Activated CD4-positive, alpha-beta T cell treated with anti-CD3 and anti-CD28 coated beads for 4 hours (primary cell): ENCODE measurements at regions not wholly inside any gene's neighbourhood (a gene's known extent, or its start where the extent isn't known, plus 50 kb on each side); places are given as distances from the start of the nearest gene placed in this dataset.
A peak's percentile ranks its signal among the peaks of the same experiment; 100 is the strongest.
"Not testable (repeated sequence)": the region's sequence is repeated elsewhere in the genome, so short reads cannot be mapped to it uniquely, and the experiment has no call there.

Experiments
- DNase-seq, 2 donors: peaks; one replicate each; pipeline ENCODE4 v3.0.0-alpha.2; 2020

GRCh38 chr5:128668921-128669320 is 130.9 kb upstream of the FBN2 start:
- no peak for DNase-seq

DNA sequence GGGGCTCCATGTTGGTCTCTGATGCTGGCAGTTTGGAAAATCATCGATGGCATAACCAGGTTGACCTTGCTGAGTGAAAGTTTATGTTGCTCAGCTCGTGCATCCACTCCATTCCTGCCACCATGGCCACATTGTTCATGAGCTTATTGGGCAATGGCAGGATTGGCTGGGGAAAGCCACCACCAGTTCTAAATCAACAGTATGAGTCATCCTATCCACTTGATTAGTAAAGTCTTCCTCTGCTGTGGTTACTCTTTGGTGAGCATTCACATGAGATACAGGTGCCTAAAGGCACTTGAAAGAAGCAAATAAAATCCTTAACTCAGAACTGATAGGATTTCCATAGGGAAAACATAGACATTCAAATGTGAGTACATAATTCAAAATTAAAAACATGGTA is 131.8 kb upstream of the FBN2 start:
- DNase-seq: no peak

GRCh38 chr5:128671943-128672342 is 133.9 kb upstream of the FBN2 start:
- no peak for DNase-seq

- DNase-seq: no peak
Measured at GRCh38 chr5:128673000-128673399, 135.0 kb upstream of the FBN2 start.

GRCh38 chr5:128673411-128673957 is 135.4 kb upstream of the FBN2 start:
- DNase-seq: no peak

DNA sequence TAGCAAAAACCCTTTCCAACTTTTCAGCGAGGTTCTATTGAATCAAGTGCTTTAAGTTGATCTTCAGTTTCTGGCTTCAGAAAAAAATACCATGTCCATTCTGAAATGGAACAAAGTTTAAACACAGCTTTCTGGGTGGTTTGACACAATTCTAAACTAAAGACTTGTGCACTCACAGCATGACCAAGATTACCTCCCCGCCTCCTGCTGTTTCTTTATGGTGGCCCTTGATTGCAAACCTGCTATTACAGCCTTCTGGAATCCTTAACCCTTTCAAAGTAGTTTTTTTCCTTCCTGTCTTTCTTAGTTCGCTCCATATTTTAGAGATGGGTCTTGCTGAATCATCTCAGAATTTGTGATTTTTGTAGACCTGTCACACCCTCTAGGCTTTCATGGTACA is 135.9 kb upstream of the FBN2 start:
- no peak for DNase-seq

DNA sequence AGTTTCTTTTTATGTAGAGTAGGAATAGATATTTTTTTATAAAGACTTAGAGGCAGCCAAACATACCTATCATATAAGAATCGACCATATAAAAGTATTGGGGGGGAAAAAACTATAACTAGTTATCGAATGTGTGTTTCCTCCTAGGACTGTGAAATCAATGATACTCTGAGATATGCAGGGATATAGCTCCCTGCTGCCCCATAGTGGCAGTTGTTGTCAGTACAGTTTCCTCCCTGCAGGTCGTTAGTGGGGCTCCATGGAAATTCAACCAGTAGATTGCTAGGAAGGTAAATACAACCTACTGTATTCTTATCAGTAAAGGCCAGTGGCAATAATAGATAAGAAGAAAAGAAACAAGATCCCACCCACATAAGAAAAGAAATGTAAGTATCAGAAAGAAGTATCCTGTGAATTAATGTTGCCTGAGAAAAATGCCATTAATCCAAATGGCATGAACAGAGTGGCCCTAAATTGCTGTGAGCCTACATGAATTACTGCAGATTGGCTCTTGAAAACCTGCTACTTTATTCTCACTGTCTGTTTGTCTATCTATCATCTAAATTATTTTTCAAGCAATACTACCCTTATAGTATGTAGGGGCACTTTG is 136.9 kb upstream of the FBN2 start:
- peak in 1 of 2 donors; percentile 3 for DNase-seq

- DNase-seq: no peak
Measured at GRCh38 chr5:128681096-128681495, 143.1 kb upstream of the FBN2 start.

DNA sequence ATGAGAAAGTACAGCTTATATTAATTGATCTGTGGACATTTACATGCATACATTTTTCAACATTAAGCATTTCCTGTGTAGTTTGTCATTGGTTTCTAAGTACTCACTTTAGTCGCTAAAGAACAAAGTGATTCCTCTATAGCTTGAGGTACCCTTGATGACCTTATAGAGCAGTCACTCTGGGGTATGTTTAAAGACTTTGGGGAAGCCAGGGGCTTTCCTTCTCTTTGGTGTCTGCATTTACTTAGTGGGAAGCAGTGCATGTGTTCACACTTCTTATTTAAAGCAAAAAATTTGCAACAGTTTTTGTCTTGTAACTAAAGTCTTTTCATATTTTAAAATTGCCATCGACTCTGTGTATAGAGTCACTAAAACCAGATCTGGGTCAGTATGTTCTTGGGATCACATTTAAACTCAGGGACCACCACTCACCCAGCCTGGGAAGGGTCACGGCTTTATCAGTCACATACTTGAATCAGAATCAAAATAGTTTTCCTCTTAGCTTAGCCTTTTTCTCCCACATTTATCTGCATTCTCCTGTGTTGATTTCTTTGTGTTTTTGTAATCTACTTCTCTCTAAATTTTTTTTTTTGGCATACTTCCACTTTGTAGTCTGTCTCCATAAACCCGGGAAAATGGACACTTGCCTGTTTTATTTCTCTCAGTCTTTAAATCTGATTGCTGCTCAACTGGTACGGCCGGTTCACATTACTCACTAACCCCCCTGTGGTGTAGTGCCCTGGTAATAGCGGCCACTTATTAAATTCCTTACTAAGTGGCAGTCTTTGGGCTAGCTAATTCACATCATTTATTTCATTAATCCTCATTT is 143.9 kb upstream of the FBN2 start:
- no peak for DNase-seq

DNA sequence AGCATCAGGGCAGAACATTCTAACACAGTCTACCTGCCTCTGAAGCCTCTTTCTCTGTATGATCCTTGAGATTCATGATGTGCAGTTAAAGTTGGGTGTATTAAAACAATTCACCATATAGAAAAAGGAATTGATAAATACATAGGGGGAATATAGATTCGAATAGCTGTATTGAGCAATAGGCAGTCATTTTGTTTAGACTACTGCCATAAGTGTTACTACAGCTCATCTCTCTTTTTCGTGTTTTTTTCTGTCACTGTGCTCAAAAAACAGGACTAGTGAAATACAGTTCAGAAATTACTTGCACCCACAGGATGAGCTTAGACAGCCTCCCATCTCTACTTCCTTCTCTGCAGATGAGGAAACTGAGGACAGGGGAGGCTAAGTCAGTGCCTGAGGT is 144.6 kb upstream of the FBN2 start:
- DNase-seq: no peak

- DNase-seq: no peak
Measured at GRCh38 chr5:128684961-128685360, 146.9 kb upstream of the FBN2 start.

DNA sequence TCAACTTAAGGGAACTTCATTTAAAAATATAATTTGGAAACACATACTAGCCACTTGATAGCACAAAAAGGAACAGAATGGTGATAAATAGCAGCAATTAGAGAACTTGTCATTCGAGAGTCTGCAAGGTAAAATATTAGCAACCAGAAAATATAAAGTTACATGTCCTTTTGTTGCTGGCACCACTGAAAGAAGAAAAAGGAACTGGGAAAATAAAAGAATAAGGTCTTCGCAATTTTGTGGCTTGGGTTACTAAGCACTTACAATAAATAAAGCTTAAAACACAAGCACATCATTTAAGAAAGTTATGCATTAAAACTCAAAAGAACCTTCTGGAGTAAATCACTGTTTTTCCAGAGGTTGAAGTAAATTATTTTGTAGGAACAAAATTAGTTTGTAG is 149.9 kb upstream of the FBN2 start:
- DNase-seq: no peak

DNA sequence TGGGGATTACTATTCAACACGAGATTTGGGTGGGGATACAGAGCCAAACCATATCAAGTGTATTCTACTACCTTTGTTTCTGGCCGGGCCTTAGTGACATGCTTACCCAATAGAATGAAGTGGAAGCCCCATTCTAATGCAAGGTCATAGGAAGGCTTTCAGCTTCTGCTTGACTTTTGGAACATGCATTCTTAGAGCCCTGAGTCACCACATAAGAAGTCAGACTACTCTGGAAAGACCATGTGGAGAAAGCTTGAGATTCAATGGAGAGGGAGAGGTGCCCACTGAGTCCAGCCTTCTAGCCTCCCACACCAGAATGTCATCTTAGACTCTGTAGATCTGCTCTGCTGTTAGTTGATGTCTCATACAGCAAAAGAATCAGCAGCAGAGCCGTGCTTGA is 155.7 kb upstream of the FBN2 start:
- no peak for DNase-seq

GRCh38 chr5:128695791-128696530 is 157.9 kb upstream of the FBN2 start:
- DNase-seq: no peak

GRCh38 chr5:128701301-128701700 is 163.3 kb upstream of the FBN2 start:
- no peak for DNase-seq

- DNase-seq: no peak
Measured at GRCh38 chr5:128703322-128703721, 165.3 kb upstream of the FBN2 start.

- no peak for DNase-seq
Measured at GRCh38 chr5:128706269-128706668, 168.2 kb upstream of the FBN2 start.

- no peak for DNase-seq
Measured at GRCh38 chr5:128708841-128709240, 170.8 kb upstream of the FBN2 start.

DNA sequence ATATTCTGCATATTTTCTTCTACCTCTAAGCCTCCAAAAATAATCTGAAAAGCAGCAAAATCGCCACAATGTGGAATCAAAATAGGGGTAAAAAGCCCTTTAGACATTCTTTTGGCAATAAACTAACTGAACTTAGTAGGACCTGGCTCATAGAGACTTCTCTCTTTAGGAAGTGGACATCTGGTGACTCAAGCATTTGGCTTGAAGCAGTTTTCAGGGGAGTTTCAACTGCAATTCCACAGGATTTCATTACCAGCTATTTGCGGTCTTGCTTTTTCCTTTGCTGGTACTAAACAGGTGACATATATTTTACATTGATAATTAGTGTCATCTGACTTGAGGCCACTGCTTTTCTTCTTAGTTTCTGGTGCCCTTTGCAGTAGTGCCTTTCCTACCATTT is 173.2 kb upstream of the FBN2 start:
- no peak for DNase-seq

GRCh38 chr5:128714551-128714950 is 176.5 kb upstream of the FBN2 start:
- DNase-seq: no peak

- no peak for DNase-seq
Measured at GRCh38 chr5:128722551-128722950, 184.5 kb upstream of the FBN2 start.

DNA sequence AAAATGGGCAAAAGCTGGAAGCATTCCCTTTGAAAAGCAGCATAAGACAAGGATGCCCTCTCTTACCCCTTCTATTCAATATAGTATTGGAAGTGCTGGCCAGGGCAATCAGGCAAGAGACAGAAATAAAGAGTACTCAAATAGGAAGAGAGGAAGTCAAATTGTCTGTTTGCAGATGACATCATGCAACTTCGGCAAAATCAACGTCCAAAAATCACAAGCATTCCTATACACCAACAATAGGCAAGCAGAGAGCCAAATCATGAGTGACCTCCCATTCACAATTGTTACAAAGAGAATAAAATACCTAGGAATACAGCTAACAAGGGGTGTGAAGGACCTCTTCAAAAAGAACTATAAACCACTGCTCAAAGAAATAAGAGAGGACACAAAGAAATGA is 192.0 kb upstream of the FBN2 start:
- DNase-seq: not testable (repeated sequence)

GRCh38 chr5:128735656-128736055 is 197.6 kb upstream of the FBN2 start:
- not testable (repeated sequence) for DNase-seq

DNA sequence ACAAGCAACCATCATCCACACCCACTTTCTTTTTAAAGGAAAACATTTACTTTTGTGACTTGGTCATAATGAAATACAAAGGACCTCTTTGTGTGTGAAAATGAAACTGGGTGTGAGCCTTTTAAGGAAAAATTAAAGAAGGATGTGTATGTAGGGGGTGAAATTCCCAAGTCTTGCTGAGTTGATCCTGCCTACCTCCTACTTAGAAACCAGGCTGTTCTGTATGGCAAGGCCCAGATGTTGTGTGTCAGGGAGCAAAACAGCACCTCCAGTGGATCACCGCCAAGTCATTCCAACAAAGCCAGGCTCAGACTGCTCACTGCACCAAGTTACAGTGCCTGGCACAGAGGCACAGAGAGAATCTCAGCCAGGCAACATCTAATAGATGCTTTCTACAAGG is 198.5 kb upstream of the FBN2 start:
- DNase-seq: no peak
